ELR (cell line): ENCODE measurements at regions not wholly inside any gene's neighbourhood (a gene's known extent, or its start where the extent isn't known, plus 50 kb on each side); places are given as distances from the start of the nearest gene placed in this dataset.
A peak's percentile ranks its signal among the peaks of the same experiment; 100 is the strongest.

Experiments
- DNase-seq: peaks from one replicate; pipeline ENCODE4 v3.0.0-alpha.2; 2015; ENCODE audit warnings: low read depth

DNA sequence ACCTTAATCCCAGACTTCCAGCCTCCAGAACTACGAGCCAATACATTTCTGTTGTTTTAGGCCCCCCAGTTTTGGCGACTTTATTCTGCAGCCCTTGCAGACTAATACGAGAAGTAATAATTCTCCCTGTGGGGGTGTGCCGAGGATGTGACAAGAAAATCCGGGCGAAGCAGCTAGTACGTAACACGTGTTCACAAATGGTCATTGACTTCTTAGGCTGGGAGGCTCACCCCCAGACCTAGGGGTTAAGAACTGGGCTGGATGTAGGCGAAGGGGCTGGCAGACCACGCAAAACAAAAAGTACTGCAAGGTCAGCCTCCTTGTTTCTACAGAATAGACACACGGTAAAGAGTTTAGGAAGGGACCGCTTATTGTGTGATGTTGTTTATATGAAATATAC is 69.8 kb upstream of the ESRRB start:
- no peak for DNase-seq

DNA sequence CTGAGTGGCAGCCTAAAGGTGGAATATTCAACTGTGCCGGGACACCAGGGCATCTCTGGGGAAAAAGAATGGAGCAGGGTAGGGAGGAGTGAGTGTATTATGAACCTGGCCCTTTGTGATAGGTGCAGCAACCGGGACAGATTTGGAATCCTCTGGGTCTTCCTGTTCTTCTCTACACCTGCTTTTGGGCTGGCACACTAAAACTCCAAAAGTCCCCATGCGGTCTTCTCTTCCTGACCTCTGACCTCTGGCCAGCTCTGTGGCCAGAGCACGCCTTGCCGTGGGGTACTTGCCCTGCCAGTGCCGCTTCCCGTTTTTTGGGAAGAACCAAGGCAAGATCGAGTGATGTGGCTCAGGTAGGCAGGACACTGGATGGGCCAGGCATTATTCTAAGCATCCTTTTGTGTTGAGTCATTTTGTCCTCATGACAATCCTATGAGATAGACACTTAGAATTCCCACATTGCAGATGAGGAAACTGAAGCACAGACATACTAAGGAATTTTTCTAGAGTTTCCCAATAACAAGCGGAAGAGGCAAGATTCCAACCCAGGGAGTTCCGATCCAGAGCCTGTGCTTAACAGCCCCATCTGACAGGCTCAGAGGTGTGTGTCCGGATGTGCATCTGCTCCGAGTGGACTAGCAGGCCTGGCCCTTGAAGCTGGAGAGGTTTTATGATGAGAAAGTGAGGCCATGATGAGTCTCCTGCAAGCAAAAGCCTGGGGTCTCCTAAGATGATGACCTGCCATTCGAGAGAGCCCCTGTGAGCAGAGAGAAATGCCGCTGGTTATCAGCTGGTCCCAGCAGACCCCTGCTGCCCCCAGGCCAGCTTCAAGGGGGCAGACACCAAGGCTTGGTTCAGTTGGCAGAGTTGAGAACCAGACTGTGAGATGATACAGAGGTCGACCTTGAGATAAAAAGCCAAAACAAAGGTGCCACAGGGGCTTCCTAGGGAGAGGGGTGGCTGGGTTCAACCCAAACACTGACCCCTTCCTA is 67.9 kb upstream of the ESRRB start:
- peak; percentile 36 for DNase-seq

DNA sequence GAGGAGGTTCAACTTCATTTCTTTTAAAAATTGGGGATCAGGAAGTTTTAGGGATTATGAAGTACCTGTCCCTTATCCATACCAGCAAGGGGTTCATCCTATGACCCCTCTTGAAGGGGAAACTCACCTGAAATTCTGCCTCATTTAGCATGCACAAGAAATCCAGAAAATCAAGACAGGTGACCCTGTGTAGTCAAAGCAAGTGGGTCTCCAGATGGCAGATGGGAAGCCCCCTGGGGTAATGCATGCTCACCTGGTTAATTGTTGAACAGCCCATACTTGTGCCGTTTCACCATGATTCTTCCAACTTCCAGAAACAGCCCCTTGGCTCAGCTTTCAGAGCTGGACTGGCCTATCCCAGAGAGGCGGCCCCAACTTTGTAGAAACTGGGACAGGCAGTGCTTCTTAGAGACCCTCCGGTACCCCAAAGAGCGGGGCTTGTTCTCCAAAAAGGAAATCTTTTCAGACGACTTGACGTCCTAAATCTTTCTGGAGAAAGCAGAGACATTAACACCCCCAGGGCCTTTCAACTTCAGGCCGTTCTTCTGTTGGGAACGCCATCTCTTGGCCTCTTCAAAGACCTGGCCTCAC is 66.3 kb upstream of the ESRRB start:
- no peak for DNase-seq

DNA sequence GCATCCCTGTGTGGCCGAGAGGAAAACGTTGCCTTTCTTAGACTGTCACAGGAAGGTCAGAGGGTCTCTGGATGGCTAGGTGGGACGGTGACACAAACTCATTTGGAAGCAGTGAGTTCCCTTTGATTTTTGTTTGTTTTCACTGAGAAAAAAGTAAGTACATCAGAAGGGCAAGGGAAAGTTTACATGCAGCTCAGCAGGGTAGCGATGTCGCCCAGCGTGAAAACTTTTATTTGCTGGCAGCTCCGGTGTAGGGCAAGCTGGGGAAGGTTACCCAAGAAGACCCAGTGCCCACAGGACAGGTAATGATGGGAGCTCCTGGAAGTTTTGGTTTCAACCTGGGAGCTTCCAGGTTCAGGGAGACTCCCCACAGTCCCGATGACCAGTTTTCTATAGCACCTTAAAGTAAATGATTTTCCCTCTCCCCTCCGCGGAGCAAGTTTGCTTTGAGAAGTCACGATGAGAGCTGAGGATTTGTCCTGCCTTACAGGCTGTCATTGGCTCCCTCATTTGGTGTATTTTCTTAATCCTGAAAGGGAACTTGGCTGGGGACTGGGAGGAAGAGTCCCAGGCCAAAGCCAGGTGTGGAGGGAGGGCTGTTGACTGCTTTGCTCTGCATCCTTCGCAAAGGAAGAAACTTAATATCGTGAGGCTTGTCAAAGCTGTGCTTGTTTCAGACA is 64.7 kb upstream of the ESRRB start:
- no peak for DNase-seq

DNA sequence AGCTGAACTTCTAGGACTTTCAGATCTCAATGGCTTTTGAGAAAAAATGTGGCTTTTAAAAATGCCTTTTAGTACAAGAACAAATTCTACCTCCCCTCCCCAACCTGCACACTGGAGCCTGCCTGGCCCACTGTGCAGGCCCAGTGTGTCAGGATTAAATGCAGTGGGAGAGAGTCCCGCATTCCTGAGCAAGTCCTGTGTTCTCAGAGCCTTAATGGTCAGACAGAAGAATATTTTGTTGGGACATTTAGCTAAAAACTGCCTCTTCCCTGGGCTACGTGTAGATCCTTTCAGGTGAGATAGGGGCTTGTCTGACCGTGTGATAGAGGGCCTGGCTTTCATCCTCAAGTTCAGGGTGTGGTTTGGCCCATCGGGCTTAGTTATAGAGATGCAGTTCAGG is 63.1 kb upstream of the ESRRB start:
- no peak for DNase-seq

DNA sequence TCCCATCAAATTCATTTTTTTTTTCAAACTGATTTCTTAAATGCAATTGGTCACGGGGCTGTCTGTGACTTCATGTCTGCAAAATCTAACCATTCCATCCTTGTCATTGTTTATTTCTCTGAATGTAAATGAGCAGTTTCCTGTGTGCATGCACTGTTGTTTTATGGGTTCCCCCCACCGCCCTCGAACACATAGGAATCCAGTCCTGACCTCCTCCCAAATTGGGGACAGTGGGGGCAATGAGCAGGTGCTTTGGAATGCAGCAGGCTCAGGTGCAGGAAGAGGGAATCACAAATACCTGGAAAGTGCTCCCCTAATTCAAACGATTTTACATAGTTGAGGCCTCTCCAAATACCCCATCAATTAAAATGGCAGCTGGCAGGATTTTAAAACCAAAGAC is 62.6 kb upstream of the ESRRB start:
- DNase-seq = no peak

DNA sequence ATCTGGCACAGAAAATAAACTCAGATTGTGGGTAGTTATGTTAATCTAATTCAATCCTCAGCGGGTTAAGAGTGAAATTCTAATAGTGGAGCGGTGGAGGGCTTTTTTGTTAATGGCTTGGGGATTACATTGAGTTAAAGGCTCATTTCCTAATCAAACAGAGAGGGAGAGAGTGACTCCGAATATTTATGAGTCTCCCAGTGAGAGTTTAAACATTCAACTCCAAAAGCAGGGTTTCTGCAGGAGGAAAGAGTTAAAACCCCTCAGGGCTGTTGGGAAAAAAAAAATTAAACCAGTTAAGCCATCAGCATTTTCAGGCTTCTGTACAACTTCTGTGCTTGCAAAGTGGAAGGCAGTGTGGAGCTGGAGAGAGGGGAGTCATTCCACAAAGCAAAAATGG is 62.1 kb upstream of the ESRRB start:
- no peak for DNase-seq

DNA sequence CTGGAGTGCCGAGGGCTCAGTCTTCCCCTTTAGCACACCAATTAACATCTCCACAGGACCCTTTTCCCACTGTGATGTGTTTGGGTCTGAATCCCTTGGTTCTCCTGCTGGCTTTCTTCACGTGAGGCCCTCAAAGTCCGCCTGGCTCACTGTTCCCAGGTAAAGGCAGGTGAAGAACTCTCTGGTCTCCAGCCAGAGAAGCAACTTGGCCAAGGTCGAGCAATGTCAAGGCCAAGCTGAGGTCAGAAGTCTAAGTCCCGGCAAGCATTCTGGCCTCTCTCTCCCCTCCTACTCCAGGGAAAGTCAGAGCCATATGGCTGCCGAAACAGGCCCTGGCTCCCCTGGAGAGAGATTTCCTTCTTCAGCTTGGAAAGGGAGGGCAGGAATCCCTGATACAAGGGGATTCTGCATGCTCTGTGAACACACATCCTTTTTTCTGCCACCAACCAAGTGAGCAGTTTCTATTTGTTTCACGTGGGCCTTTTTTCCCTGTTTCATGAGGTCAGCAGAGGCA is 61.4 kb upstream of the ESRRB start:
- no peak for DNase-seq

DNA sequence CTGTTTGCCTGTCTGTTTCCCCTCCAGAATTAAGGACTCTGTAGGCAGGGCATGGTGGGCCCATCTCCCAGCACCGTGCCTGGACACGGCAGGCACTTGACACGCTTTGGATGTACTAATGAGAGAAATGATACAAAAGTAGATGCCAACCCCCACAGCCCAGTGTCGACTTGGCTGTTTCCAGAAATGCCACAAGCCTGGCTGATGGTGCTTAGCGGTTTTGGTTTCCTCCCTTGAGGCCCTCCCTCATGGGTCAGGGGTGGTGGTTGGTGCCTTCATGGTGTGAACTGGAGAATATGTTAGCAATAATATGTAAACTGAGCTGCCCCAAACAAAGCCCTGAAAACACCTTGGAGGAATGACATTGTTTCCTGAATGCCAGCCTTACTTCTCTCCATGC is 55.5 kb upstream of the ESRRB start:
- DNase-seq = no peak

DNA sequence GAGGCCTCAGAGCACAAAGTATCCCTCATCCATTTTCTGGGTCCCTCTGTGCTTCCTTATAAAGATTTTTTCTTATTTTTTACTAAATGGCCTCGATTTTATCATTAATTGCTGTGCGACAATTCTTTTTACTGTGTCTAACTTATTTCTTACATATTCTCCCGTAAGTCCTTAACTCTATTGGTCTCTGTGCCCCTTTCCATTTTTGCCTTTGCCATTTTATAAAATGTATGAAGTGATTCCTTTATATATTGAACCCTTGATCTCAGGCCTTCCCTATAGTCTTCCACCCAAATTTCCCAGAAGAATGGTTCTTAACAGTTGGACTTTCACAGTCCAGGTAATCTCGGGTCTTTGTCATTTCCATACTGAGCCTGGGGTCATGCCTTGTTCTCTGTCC is 55.0 kb upstream of the ESRRB start:
- DNase-seq = no peak

DNA sequence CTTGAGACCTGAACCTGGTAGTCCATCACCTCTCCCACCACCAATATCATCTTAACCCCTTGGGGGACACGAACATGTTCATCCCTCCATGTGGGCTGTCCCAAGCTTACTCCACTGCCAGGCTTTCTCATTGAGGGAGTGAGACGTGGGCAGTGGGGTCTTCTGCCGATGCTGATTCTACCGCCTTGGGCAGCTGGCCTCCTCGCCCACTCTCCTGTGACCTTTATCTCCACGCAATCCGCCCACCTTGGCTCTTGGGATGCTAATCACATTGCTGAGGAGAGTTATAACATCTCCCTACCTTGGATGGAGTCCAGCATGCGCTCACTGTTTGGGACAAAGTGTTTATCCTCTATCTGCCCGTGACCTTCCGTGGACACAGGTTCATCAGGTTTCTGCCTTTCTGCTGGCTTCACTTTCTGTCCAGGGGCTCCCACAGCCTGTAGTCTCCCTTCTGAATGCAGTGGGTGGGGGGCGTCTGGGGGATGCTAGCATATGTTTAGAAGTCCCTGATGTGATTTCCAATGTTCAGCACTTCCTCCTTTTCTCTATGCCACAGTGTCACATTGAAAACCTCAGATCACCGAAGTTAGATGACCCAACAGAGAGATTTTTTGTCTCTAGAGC is 53.2 kb upstream of the ESRRB start:
- no peak for DNase-seq

DNA sequence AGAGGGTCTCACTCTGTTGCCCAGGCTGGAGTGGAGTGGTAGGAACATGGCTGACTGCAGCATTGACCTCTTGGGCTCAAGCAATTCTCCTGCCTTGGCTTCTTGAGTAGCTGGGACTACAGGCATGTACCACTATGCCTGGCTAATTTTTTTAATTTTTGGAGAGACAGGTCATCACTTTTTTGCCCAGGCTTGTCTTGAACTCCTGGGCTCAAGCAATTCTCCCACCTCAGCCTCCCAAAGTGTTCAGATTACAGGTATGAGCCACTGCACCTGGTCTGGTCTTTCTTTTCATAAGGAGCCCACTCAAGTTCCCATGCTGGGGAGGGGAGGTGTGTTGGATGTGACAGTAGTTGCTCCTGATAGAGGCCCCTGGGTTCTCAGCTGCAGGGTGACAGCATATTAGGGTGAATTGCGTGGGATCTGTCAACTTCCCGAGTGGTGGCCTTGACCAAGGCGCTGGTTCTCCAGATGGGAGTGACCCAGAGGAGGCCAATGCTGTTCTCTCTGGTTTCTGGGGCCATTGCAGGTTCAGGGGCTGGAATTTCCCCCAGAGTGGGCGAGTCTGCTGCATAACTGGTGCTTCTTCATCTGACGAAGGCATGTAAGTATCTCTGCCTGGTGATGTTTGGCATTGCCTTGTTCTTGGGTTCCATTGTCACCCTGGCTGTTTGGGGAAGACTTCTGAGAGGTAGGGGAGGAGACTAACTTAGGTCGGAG is 52.4 kb upstream of the ESRRB start:
- DNase-seq = no peak

DNA sequence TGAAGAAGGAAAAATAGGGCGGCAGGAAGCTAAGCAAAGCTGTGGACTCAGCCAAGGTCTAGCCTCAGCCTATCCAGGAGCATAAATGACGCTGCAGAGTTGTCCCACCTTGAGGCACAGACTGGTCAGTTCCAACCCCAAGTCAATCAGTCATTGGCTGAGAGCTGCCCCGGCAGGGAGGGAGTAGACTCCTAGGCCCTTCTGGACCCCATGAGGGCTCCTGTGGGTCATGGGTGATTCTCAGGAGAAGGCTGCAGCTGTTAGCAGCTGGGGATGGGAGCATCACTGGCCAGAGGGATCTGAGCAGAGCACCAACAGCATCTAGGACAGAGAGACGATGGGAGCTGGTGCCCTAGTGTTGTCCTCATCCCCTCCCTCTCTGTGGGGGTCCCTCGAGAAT is 51.8 kb upstream of the ESRRB start:
- no peak for DNase-seq
